ENCODE measurements at regions not wholly inside any gene's neighbourhood (a gene's known extent, or its start where the extent isn't known, plus 50 kb on each side); places are given as distances from the start of the nearest gene placed in this dataset.

DNA sequence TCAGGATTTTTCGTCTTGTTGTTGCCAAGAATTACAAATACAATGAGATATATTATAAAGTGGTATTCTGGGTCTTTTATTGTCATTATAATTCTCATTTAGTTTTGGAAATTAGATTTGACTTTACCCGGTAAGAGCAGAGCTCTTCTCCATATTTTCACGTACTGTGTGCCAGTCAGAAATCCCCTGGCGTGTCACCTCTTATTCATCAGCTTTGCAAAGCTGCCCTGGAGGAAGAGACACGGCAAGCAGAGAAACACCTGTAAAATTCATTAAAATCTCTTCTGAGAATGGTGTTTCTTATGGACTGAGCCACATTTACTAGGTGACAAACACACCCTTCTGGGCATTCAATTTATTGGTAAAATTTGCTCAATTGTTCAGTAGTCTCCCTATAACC, 440.4 kb downstream of the HINT1 start:
- TF ChIP-seq CTCF (IDR thresholded peaks at IDR 0.05) (no peak), POLR2A (IDR thresholded peaks at IDR 0.05) (no peak)
